Panc1 (cell line): ENCODE measurements at regions not wholly inside any gene's neighbourhood (a gene's known extent, or its start where the extent isn't known, plus 50 kb on each side); places are given as distances from the start of the nearest gene placed in this dataset.
A peak's percentile ranks its signal among the peaks of the same experiment; 100 is the strongest.

Experiments used
- ATAC-seq: fragments of 200-7000 bp; cut with Tn5 transposase; 2 replicates; pipeline ENCODE4 v1.9.1; 2020; ENCODE audit warnings: mild to moderate bottlenecking, moderate library complexity
- BruUV-seq: library from RNA; stranded (reverse); fragments of 400-500 nt; replicated peaks from 2 replicates; lab custom pipeline; 2021; lab: Mats Ljungman, UMichigan
- CTCF ChIA-PET: fragments of 300-600 bp; sonication (Branson Sonifier 250); formaldehyde crosslinking; loops from one replicate; lab custom pipeline; 2022; ENCODE audit warnings: antibody characterized with exemption; lab: Charles Lee
- POLR2A ChIA-PET: fragments of 300-600 bp; sonication (Branson Sonifier 250); formaldehyde crosslinking; loops from one replicate; lab custom pipeline; 2022; ENCODE audit warnings: antibody characterized with exemption; lab: Charles Lee
- DNase-seq: peaks from one replicate; pipeline ENCODE4 v3.0.0-alpha.2; 2010; ENCODE audit warnings: low read depth, low spot score
- H3K27ac ChIP-seq: 2 replicates; pipeline ENCODE4 v1.5.1; 2011; ENCODE audit warnings: mild to moderate bottlenecking, low read length, inconsistent platforms
- H3K27me3 ChIP-seq: fragments of 200-500 bp; sonication (Bioruptor generic); 2 replicates; pipeline ENCODE4 v1.6.0; 2014; ENCODE audit warnings: low read length, inconsistent platforms; ENCODE audit not compliant: control insufficient read depth, insufficient read depth
- H3K36me3 ChIP-seq: fragments of 200-500 bp; sonication (Bioruptor generic); 2 replicates; pipeline ENCODE4 v1.5.1; 2014; ENCODE audit warnings: inconsistent platforms, mild to moderate bottlenecking, low read length, moderate library complexity; ENCODE audit not compliant: control insufficient read depth, insufficient read depth
- H3K4me1 ChIP-seq: 2 replicates; pipeline ENCODE4 v1.5.1; 2011; ENCODE audit warnings: inconsistent platforms, mild to moderate bottlenecking, low read length, moderate library complexity; ENCODE audit not compliant: control insufficient read depth, insufficient read depth
- H3K4me3 ChIP-seq, 2 experiments: 2 replicates each; pipeline ENCODE4 v1.5.1; 2011 to 2012; ENCODE audit warnings: low read depth in 2 of 2, low read length in 2 of 2, mild to moderate bottlenecking in 2 of 2, inconsistent platforms in 1 of 2, moderate library complexity in 1 of 2
- H3K9me3 ChIP-seq: fragments of 200-500 bp; sonication (Bioruptor generic); 2 replicates; pipeline ENCODE4 v1.5.1; 2014; ENCODE audit warnings: low read depth, mild to moderate bottlenecking, inconsistent platforms, low read length, moderate library complexity; ENCODE audit not compliant: control insufficient read depth, insufficient read depth
- CTCF ChIP-seq: fragments of 450-650 bp; IDR thresholded peaks from 2 replicates; pipeline ENCODE4 v1.5.1; 2017; ENCODE audit warnings: mild to moderate bottlenecking
- POLR2AphosphoS5 ChIP-seq: IDR thresholded peaks from 2 replicates; pipeline ENCODE4 v1.6.1; 2012; ENCODE audit warnings: mild to moderate bottlenecking, low read depth, low read length, moderate library complexity
- REST ChIP-seq, 2 experiments: IDR thresholded peaks; 2 replicates each; pipeline ENCODE4 v1.6.1; 2011 to 2012; ENCODE audit warnings: low read depth in 2 of 2, control low read depth in 1 of 2, low read length in 1 of 2, mild to moderate bottlenecking in 1 of 2, moderate library complexity in 1 of 2; ENCODE audit not compliant: insufficient read depth in 1 of 2
- SIN3A ChIP-seq: IDR thresholded peaks from 2 replicates; pipeline ENCODE4 v1.6.1; 2012; ENCODE audit warnings: low read depth, mild to moderate bottlenecking, low read length, moderate library complexity, borderline replicate concordance; ENCODE audit not compliant: insufficient read depth
- TCF7L2 ChIP-seq: IDR thresholded peaks from 2 replicates; pipeline ENCODE4 v1.6.1; 2011; ENCODE audit warnings: mild to moderate bottlenecking, low read depth, low read length, inconsistent platforms
- in situ Hi-C: cut with HindIII; loops from 2 replicates; pipeline ENCODE4 v1.10.0; 2016; ENCODE audit warnings: low sequenced_read_pairs, low pct_unique_long_range_greater_than_20kb
- intact Hi-C: fragments of 100-400 bp; cut with micrococcal nuclease; formaldehyde crosslinking; loops from one replicate; pipeline ENCODE4 v1.10.0; 2022; ENCODE audit not compliant: unreplicated experiment

GRCh38 chr21:14881863-14882499, 182.8 kb downstream of the NRIP1 start:
- Histone ChIP-seq H3K27ac (peak overlapping the region; percentile 23; the same call in 1 of the 2 replicates), H3K36me3 (no peaks in the 10 kb centered on the region), H3K4me3 (no peak overlapping the region), H3K9me3 (no peaks in the 10 kb centered on the region), H3K4me1 (peaks cover 2% of the 10 kb centered on the region), H3K27me3 (no peaks in the 10 kb centered on the region)
- no peak for TF ChIP-seq CTCF
- TF ChIP-seq POLR2AphosphoS5, result no peak
- TF ChIP-seq REST (IDR thresholded peaks at IDR 0.05; ENCODE audit: insufficient read depth in 1 of 2, low read depth in 2 of 2, low read length in 1 of 2), result no peak
- no peak for TF ChIP-seq TCF7L2
- TF ChIP-seq SIN3A, result no peak
- BruUV-seq, result no TSS peak
- ATAC-seq (no peak), DNase-seq (no peak)
- in situ Hi-C loops, result no loop called here
- ChIA-PET CTCF (no interaction called here), POLR2A (no interaction called here)
- intact Hi-C loops, result no loop called here

GRCh38 chr21:14880922-14881321, 183.9 kb downstream of the NRIP1 start:
- Histone ChIP-seq H3K4me1 (peaks cover 13% of the 10 kb centered on the region), H3K4me3 (no peak overlapping the region), H3K27me3 (no peaks in the 10 kb centered on the region), H3K27ac (peak overlapping the region; percentile 85; the same call in 1 of the 2 replicates), H3K36me3 (no peaks in the 10 kb centered on the region), H3K9me3 (no peaks in the 10 kb centered on the region)
- TF ChIP-seq REST (IDR thresholded peaks at IDR 0.05; ENCODE audit: insufficient read depth in 1 of 2, low read depth in 2 of 2, low read length in 1 of 2) (no peak), POLR2AphosphoS5 (no peak), TCF7L2 (no peak), SIN3A (no peak), CTCF (no peak)
- intact Hi-C loops, result no loop called here
- DNase-seq (no peak), ATAC-seq (no peak)
- CTCF ChIA-PET, result interaction anchor here (0.7 kb wide), 1 partner anchor 146 kb away, joined by 3 read pairs; no protein-coding TSS in a partner anchor
- in situ Hi-C loops, result no loop called here
- POLR2A ChIA-PET, result no interaction called here
- BruUV-seq, result no TSS peak
